HG03469 (cell line): ENCODE measurements at regions not wholly inside any gene's neighbourhood (a gene's known extent, or its start where the extent isn't known, plus 50 kb on each side); places are given as distances from the start of the nearest gene placed in this dataset.
"Not testable (repeated sequence)": the region's sequence is repeated elsewhere in the genome, so short reads cannot be mapped to it uniquely, and the experiment has no call there.

Experiments
- ATAC-seq: cut with Tn5 transposase; IDR thresholded peaks from one replicate; pipeline ENCODE4 v1.9.1; 2021; ENCODE audit warnings: mild to moderate bottlenecking, moderate library complexity, moderate number of reproducible peaks; ENCODE audit not compliant: unreplicated experiment

- ATAC-seq = no peak
Observed at GRCh38 chr10:113485736-113486135, 67.1 kb upstream of the HABP2 start.

- no peak for ATAC-seq
Observed at GRCh38 chr10:113486531-113486930, 66.3 kb upstream of the HABP2 start.

- ATAC-seq = no peak
Observed at GRCh38 chr10:113487154-113487553, 65.7 kb upstream of the HABP2 start.

GRCh38 chr10:113488186-113488585 lies 64.7 kb upstream of the HABP2 start:
- ATAC-seq = no peak

GRCh38 chr10:113489522-113489921 lies 63.3 kb upstream of the HABP2 start:
- not testable (repeated sequence) for ATAC-seq

- no peak for ATAC-seq
Observed at GRCh38 chr10:113491967-113492565, 60.8 kb upstream of the HABP2 start.

- ATAC-seq = no peak
Observed at GRCh38 chr10:113493195-113493594, 59.7 kb upstream of the HABP2 start.

GRCh38 chr10:113493882-113494301 lies 59.0 kb upstream of the HABP2 start:
- no peak for ATAC-seq

- ATAC-seq = no peak
Observed at GRCh38 chr10:113494761-113495160, 58.1 kb upstream of the HABP2 start.

GRCh38 chr10:113495553-113495952 lies 57.3 kb upstream of the HABP2 start:
- no peak for ATAC-seq

- ATAC-seq = no peak
Observed at GRCh38 chr10:113496111-113497109, 56.4 kb upstream of the HABP2 start.

GRCh38 chr10:113497198-113497597 lies 55.7 kb upstream of the HABP2 start:
- no peak for ATAC-seq

GRCh38 chr10:113498997-113499396 lies 53.9 kb upstream of the HABP2 start:
- no peak for ATAC-seq

GRCh38 chr10:113499806-113500205 lies 53.0 kb upstream of the HABP2 start:
- ATAC-seq = no peak

GRCh38 chr10:113501031-113501430 lies 51.8 kb upstream of the HABP2 start:
- ATAC-seq = not testable (repeated sequence)
